HG03025 (cell line): ENCODE measurements at regions not wholly inside any gene's neighbourhood (a gene's known extent, or its start where the extent isn't known, plus 50 kb on each side); places are given as distances from the start of the nearest gene placed in this dataset.
"Not testable (repeated sequence)": the region's sequence is repeated elsewhere in the genome, so short reads cannot be mapped to it uniquely, and the experiment has no call there.

ENCODE experiments used
- ATAC-seq: cut with Tn5 transposase; IDR thresholded peaks from one replicate; pipeline ENCODE4 v1.9.1; 2021; ENCODE audit warnings: mild to moderate bottlenecking, moderate library complexity; ENCODE audit not compliant: unreplicated experiment, low FRiP score

- ATAC-seq, result no peak
These were observed 102.3 kb upstream of the GATA6 start for GRCh38 chr18:22067109-22067508.

DNA sequence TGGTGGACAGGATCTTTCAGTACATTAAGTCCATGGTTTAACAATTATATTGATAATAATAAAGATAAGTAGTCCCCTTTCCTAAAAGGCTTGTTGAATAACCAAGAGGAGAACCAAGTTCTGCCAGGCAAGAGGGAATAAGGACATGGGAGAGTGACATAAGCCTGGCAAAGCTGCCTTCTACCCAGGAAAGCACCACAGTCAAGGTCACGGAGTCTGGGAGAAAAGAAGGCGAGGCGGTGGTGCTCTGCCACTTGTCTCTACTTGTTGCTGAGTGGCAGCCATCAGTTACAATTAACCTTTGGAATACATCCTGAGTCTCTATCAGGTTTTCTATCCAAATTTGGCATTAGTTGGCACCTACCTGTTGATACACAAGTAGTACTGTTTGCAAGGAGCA lies 101.7 kb upstream of the GATA6 start:
- no peak for ATAC-seq

DNA sequence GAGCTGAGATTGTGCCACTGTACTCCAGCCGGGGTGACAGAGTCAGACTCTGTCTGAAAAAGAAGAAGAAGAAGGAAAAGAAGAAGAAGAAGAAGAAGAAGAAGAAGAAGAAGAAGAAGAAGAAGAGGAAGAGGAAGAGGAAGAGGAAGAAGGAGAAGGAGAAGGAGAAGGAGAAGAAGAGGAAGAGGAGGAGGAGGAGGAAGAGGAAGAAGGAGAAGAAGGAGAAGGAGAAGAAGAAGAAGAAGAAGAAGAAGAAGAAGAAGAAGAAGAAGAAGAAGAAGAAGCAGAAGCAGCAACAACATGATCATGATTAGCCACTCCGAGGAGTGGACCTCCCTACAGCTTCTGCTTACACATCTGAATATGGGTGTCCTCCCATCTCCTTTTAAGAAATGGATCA lies 100.6 kb upstream of the GATA6 start:
- ATAC-seq, result not testable (repeated sequence)

DNA sequence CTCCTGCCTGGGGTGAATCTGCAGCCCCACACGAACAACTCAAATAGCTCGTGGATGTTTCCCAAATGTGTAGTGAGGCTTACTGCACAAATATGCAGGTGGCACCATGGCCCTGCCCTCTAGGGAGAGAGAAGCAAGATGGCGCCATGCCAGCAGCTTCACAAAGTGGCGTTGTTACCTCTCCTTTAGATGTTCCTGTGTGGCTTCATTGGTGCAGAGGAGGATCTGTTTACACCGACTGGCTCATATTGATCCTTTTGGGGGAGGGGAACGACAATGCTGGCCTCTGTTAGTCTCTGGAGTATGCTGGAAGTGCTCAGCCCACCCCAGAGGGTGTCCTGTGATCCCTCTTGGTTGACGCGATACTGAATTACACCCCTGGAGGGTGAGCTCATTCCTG lies 99.5 kb upstream of the GATA6 start:
- ATAC-seq, result no peak

DNA sequence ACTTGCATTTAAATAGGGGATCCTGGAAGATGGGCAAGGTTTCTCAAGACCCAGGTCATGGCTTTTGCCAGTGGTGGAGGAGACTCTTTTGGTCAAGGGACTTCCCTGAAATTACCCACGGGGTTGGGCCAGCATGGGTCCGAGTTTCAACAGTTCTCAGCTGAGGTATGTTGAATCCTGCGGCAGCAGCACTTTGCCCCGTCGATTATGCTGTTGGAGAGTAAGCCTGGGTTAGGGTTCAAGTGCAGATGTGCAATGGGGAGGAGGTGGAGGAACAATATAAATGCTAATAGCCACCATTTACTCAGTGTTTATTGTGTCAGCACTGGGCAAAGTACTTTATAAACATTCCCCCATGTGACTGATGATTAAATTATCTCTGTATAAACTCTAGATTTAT lies 96.0 kb upstream of the GATA6 start:
- ATAC-seq, result no peak

GRCh38 chr18:22074282-22075070 lies 94.9 kb upstream of the GATA6 start:
- ATAC-seq, result no peak

GRCh38 chr18:22080035-22080434 lies 89.4 kb upstream of the GATA6 start:
- no peak for ATAC-seq

DNA sequence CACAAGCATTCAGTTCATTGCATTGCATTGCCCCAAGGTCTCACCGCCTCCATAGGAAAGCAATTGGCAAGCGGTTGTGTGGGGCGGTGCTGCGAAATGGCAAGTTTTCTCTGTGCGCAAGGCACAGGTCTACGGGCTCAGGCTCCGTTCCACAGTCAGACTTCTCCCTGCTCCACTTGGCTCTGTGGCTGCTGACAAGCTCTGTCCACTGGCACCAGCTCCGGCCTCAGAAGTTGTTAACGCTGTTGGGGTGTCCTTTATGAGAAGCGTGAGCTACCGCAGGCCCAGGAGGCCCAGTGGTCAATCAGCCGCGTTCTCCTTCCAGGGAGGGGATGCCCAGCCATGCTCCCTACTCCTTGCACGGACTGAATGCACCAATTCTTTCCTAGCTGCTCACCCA lies 87.0 kb upstream of the GATA6 start:
- ATAC-seq, result no peak

GRCh38 chr18:22084547-22084946 lies 84.8 kb upstream of the GATA6 start:
- no peak for ATAC-seq

DNA sequence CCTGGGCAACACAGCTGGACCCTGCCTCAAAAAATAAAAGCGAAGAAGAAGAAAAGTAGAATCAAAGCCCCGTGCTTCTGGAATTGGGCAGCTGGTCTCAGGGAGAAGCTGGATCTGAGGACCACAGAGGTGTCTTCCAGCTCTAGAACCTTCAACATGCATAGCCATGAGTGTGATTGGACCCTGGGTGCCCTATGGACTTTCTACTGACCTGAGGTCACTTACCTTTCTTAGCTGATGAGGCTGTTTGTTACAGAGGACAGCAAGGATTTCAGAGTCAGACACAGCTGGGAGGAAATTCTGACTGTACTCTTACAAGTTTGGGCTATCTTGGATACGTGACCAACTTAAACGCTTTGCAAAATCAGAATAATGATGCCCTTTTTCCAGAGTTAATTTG lies 82.4 kb upstream of the GATA6 start:
- no peak for ATAC-seq

- no peak for ATAC-seq
These were observed 81.4 kb upstream of the GATA6 start for GRCh38 chr18:22088029-22088428.

DNA sequence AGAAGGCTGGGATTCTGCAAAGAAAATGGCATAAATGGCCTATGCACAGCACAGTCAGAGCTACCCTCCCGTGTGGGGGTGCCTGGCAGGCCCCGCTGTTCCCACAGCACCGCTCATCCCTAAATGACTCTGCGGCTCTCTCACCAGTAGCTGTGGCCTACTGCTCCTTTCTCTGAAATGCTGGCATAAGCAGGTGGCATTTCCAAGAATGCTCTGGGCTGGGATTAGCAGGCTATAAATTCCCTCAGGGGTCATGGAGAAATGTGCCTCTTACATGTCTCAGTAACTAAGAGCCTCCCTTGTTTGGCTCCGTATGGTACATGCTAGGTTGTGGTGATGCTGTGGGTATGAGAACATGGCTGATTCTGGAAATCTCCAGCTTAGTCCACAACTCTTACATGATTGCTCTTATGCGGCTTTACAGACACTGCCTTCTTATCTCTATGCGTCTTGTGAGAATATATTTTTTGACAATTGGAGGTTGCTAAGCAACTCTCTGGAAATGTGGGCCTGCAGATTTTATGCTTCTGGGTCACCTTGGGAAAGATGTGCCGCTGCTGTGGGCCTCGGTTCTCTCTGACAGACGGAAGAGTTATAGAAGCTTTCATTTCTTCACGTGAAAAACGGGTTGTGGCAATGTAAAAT lies 80.3 kb upstream of the GATA6 start:
- no peak for ATAC-seq

GRCh38 chr18:22091341-22091740 lies 78.0 kb upstream of the GATA6 start:
- ATAC-seq, result no peak

GRCh38 chr18:22093731-22094357 lies 75.5 kb upstream of the GATA6 start:
- no peak for ATAC-seq

DNA sequence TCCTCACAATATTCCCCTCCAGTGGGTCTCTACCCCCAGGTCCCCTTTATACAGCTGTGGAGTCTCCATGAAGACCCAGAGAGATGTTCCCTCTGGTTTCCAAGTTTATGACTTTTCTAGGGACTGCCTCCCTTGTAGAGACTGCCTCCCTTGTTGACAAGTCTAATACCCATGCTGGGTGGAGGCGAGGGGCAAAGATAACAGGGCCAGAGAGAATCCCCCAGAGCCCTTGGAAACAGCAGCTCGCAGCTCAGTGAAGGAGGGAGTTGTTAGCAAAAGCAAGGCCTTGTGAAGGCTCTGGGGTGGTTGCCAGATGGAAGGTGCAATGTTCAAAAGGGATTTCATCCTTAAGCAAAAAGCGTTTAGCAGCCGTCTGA lies 75.0 kb upstream of the GATA6 start:
- ATAC-seq, result no peak

DNA sequence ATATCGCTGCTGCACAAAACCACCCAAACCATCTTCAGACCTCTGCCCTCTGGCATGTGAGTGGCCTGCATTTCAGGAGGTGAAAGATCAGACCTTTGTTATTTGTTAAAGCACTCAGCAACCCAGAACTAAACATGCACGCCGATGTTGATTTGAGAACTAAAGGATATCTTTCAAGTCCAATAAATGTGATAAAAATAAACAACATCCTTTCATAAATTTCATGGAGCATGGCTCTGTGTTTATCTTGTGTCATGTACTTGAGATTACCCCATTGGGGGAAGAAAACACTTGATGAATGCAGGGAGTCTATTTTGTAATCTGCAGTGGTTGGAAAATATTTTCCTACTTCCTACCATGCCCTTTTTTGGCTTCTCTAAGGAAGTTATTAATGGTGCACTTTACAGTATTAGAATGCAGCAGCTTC lies 70.8 kb upstream of the GATA6 start:
- no peak for ATAC-seq

- no peak for ATAC-seq
These were observed 69.5 kb upstream of the GATA6 start for GRCh38 chr18:22099925-22100324.

DNA sequence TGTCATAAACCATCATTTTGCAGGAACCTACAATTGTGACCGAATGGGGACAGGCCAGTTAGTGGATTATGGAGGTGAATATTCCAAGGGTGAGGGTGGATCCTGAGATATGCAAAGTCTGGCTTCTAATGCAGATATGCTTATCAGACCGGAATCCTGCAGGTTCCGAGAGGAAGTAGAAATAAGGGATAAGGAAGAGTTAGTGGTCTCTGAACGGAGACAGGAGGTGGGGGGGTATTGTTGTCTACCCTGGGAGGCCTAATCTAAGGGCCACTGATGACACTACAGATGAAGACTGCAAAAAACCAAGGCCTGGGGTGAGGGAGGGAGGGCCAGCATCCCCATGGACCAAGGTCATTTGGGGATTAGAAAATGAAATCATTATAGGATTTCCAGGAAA lies 67.7 kb upstream of the GATA6 start:
- ATAC-seq, result no peak

- ATAC-seq, result no peak
These were observed 66.3 kb upstream of the GATA6 start for GRCh38 chr18:22102953-22103646.

GRCh38 chr18:22103647-22104031 lies 65.8 kb upstream of the GATA6 start:
- no peak for ATAC-seq

DNA sequence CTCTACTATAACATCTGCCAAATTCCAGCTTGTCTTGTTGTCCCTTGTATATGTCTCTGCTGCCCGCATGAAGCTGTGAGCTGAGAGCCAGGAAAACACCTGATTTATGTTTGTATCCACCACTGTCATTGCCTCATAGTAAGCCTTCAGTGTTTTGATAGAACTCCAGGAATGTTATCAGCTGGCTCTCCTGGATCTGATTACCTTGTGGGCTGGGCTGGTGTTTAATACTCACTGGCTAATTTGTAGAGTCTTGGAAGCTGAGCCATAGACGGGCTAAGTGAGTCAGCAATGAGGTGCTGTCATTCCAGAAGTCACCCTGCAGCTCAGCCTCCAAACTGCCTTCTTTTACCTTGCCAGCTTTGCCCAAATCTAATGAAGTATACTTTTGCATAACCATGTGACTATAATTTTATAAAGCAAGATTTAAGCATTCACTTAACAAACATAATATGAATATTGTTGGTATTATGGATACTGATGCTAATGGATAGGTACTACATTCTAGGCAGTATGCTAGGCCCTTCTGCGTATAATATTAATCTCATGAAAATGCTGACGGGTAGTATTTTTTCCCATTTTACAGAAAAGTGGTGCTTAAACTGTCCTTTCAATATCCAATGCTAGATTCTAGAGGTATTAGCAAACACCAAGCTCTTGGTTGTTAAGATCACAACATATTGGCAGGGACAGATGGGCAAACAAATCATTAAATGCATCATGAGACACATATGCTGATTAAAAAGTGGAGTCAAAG lies 62.7 kb upstream of the GATA6 start:
- no peak for ATAC-seq
